Stomach (tissue), 8 donors: ENCODE measurements at regions not wholly inside any gene's neighbourhood (a gene's known extent, or its start where the extent isn't known, plus 50 kb on each side); places are given as distances from the start of the nearest gene placed in this dataset.

Experiments
- DNase-seq, 2 donors: peaks; one replicate each; pipeline versions ENCODE4 v3.0.0 to v3.0.0-alpha.2; 2013 to 2019
- H3K27ac ChIP-seq, 5 donors: fragments of 200-600 bp in 4 of 5; sonication (generic) in 4 of 5; one replicate each; pipeline ENCODE4 v1.5.1; 2013 to 2019; ENCODE audit warnings: mild to moderate bottlenecking in 1 of 5, moderate library complexity in 1 of 5
- H3K27me3 ChIP-seq, 3 donors: fragments of 200-600 bp; sonication (generic); one replicate each; pipeline ENCODE4 v1.5.1; 2017 to 2019; ENCODE audit warnings: mixed run types in 1 of 3
- H3K36me3 ChIP-seq, 4 donors: fragments of 200-600 bp; sonication (generic); 1 replicate in 3 of 4; 2 replicates in 1 of 4; pipeline ENCODE4 v1.5.1; 2016 to 2019
- H3K4me1 ChIP-seq, 4 donors: fragments of 200-600 bp; sonication (generic); one replicate each; pipeline ENCODE4 v1.5.1; 2016 to 2019
- H3K4me3 ChIP-seq, 4 donors: fragments of 200-600 bp; sonication (generic) in 3 of 4; one replicate each; pipeline ENCODE4 v1.5.1; 2016 to 2019; ENCODE audit warnings: mild to moderate bottlenecking in 1 of 4
- H3K9me3 ChIP-seq, 4 donors: fragments of 200-600 bp; sonication (generic); one replicate each; pipeline ENCODE4 v1.5.1; 2016 to 2019
- CTCF ChIP-seq, 7 experiments: fragments of 450-650 bp in 4 of 7; fragments of 200-600 bp in 3 of 7; sonication (generic) in 3 of 7; IDR thresholded peaks; one replicate each; pipeline ENCODE4 v1.5.1; 2016 to 2019; ENCODE audit warnings: antibody characterized with exemption in 7 of 7, control low read depth in 2 of 7, mild to moderate bottlenecking in 1 of 7
- EP300 ChIP-seq: sonication (generic); formaldehyde crosslinking; IDR thresholded peaks from one replicate; pipeline ENCODE4 v1.6.1; 2017; ENCODE audit warnings: antibody characterized with exemption
- POLR2A ChIP-seq, 4 donors: fragments of 450-650 bp; IDR thresholded peaks; one replicate each; pipeline ENCODE4 v1.6.1; 2016; ENCODE audit warnings: antibody characterized with exemption in 4 of 4, control low read depth in 2 of 4, mild to moderate bottlenecking in 1 of 4, moderate library complexity in 1 of 4
- POLR2AphosphoS5 ChIP-seq, 3 donors: sonication (generic); formaldehyde crosslinking; IDR thresholded peaks; one replicate each; pipeline ENCODE4 v1.6.1; 2016; ENCODE audit warnings: antibody characterized with exemption in 3 of 3
- WGBS, 5 donors: extraction: QIAGEN DNeasy Blood & Tissue Kit in 3 of 5; methylation state at CpG; one replicate each; pipeline versions ENCODE4 v1.1.5 to v1.1.7; 2013 to 2018; 5-methylcytosine and 5-hydroxymethylcytosine counted together
- intact Hi-C: fragments of 100-400 bp; cut with DNase I; formaldehyde crosslinking; loops from one replicate; pipeline ENCODE4 v1.15.1; 2023; ENCODE audit warnings: low total_unique reads
- donor health status: healthy with polysubstance abuse.
- donor health status: Bipolar disorder and iron deficiency.
- donor health status: healthy.

GRCh38 chr15:47950447-47950846 is 170.3 kb upstream of the SLC24A5 start:
- no peak for DNase-seq
- intact Hi-C loops, result no loop called here
- H3K27ac ChIP-seq, result no peak overlapping the region
- H3K27me3 ChIP-seq, result no peaks in the 10 kb centered on the region
- H3K4me1 ChIP-seq, result no peaks in the 10 kb centered on the region
- WGBS, 5 donors, result 84 to 92% (median 86%) methylated on average over 2 of the region's 2 CpGs
- no peaks in the 10 kb centered on the region for H3K9me3 ChIP-seq
- no peak for TF ChIP-seq EP300
- TF ChIP-seq CTCF (IDR thresholded peaks at IDR 0.05), result no peak
- H3K36me3 ChIP-seq, result no peaks in the 10 kb centered on the region
- H3K4me3 ChIP-seq, result no peak overlapping the region

GRCh38 chr15:47951781-47952180 is 169.0 kb upstream of the SLC24A5 start:
- no peaks in the 10 kb centered on the region for H3K36me3 ChIP-seq
- H3K4me1 ChIP-seq, result no peaks in the 10 kb centered on the region
- H3K4me3 ChIP-seq, result no peak overlapping the region
- no peak overlapping the region for H3K27ac ChIP-seq
- intact Hi-C loops, result no loop called here
- DNase-seq, result no peak
- WGBS, 5 donors, result 92 to 100% (median 94%) methylated on average over 2 of the region's 2 CpGs
- H3K27me3 ChIP-seq, result no peaks in the 10 kb centered on the region
- no peaks in the 10 kb centered on the region for H3K9me3 ChIP-seq
- TF ChIP-seq POLR2AphosphoS5 (IDR thresholded peaks at IDR 0.05) (no peak), POLR2A (IDR thresholded peaks at IDR 0.05) (no peak), EP300 (no peak), CTCF (IDR thresholded peaks at IDR 0.05) (no peak)

- DNase-seq, result no peak
- Histone ChIP-seq H3K27me3 (no peaks in the 10 kb centered on the region), H3K4me3 (no peak overlapping the region), H3K27ac (no peak overlapping the region), H3K4me1 (no peaks in the 10 kb centered on the region), H3K9me3 (no peaks in the 10 kb centered on the region), H3K36me3 (no peaks in the 10 kb centered on the region)
- TF ChIP-seq EP300, result no peak
- no peak for TF ChIP-seq POLR2AphosphoS5 (IDR thresholded peaks at IDR 0.05)
- no peak for TF ChIP-seq CTCF (IDR thresholded peaks at IDR 0.05)
- no peak for TF ChIP-seq POLR2A (IDR thresholded peaks at IDR 0.05)
- 71 to 84% (median 76%) methylated on average over 3 of the region's 3 CpGs for WGBS, 5 donors
- intact Hi-C loops, result no loop called here
Measured at GRCh38 chr15:47954196-47954595, 166.6 kb upstream of the SLC24A5 start.

GRCh38 chr15:47955021-47955420 is 165.8 kb upstream of the SLC24A5 start:
- Histone ChIP-seq H3K27ac (no peak overlapping the region), H3K27me3 (no peaks in the 10 kb centered on the region), H3K36me3 (no peaks in the 10 kb centered on the region), H3K9me3 (no peaks in the 10 kb centered on the region), H3K4me1 (no peaks in the 10 kb centered on the region), H3K4me3 (no peak overlapping the region)
- intact Hi-C loops, result no loop called here
- no peak for TF ChIP-seq CTCF (IDR thresholded peaks at IDR 0.05)
- TF ChIP-seq POLR2A (IDR thresholded peaks at IDR 0.05), result no peak
- no peak for TF ChIP-seq POLR2AphosphoS5 (IDR thresholded peaks at IDR 0.05)
- TF ChIP-seq EP300, result no peak
- 49 to 79% (median 62%) methylated on average over 4 of the region's 4 CpGs for WGBS, 5 donors
- no peak for DNase-seq
